GM18870 (cell line): ENCODE measurements at regions not wholly inside any gene's neighbourhood (a gene's known extent, or its start where the extent isn't known, plus 50 kb on each side); places are given as distances from the start of the nearest gene placed in this dataset.
A peak's percentile ranks its signal among the peaks of the same experiment; 100 is the strongest.

Experiments used
- ATAC-seq: cut with Tn5 transposase; IDR thresholded peaks from one replicate; pipeline ENCODE4 v1.9.1; 2021; ENCODE audit warnings: moderate library complexity; ENCODE audit not compliant: unreplicated experiment

DNA sequence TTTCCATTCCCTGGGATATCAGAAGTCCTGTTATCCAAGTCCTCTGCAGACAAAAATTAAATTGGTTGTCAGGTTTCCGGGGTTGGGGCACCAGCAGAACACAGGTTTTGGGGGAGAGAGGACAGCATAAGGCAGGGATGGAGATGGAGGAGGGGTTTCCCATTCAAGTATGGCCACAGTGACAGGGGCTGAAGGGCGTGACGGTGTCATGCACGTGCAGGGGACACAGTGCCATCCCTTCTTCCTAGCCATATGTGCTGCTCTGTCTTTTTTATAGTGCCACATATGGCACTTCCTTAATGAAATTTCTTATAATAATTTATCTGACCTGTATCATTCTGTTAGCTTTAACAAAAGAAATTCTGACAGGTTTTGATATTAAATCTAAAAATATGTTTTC lies 259.2 kb downstream of the PTEN start:
- ATAC-seq: no peak

DNA sequence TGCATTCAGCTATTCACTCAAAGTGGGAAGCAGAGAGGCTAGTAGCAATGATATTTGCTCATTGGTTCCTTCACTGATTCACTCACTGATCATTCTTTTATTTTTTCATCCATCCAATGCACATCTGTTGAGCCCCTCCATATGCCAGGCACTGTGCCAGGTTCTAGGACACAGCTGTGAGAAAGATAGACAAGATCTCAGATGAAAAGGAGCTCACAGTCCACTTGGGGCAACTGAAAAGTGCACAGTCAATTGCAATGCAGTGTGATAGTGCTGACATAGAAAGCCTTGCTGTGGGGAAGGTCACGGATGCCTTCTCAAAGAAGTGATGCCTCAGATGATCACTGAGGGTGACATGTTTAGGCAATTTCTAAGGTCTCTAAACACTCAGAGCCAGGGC lies 262.3 kb downstream of the PTEN start:
- no peak for ATAC-seq

DNA sequence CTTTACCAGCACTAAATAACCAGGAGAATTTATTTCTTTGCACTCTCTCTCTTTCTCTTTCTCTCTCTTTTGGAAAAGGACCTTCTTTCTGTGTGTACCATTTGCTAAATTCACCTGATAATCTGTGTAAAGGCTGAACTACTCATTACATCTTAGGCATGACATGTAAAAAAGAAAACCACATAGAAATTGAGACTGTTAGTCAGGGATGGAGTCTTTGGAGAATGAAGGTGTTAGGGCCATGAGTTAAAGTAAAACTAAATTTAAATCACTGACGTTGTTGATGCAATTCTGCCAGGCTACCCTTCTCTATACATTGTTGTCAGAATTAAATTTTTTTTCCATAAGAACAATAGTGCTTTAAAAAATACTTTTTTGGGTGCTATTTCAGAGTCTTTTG lies 263.3 kb downstream of the PTEN start:
- ATAC-seq: no peak

DNA sequence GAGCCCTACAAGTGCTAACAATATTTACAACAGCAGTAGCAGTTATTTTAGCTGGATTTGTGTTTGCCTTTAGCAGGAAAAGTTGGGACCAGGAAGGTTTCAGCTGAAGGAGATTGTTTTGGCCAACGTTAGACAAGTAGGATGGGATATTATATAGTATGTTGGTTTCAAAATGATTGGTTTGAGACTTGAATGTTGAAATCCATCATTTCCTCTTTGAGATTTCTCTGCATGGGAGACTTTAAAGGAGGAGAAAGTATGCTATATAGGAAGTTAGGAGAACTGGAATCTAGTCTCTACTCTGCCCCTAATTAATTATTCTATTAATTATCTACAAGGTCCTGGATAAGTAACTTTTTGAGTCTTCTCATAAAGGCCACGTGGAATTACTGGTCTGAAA lies 263.8 kb downstream of the PTEN start:
- no peak for ATAC-seq

DNA sequence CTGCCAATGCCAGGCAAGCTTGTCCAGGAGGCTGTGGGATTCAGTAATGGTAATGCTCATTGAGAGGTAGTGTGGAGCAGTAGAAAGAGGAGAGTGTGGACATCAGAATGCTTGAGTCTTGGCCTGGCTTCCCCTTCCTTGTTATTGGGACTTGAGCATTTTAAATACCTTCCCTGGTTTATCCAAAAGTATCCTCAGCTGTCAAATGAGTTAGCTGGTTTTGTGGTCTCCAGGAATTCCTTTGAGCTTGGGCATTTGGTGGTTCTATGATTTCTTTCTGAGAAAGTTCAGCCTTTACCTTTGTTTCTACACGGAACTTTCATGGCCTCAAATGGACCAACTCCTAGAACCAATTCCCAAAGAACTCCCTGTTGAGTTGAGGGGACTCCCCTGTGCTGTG lies 264.3 kb downstream of the PTEN start:
- ATAC-seq: no peak

DNA sequence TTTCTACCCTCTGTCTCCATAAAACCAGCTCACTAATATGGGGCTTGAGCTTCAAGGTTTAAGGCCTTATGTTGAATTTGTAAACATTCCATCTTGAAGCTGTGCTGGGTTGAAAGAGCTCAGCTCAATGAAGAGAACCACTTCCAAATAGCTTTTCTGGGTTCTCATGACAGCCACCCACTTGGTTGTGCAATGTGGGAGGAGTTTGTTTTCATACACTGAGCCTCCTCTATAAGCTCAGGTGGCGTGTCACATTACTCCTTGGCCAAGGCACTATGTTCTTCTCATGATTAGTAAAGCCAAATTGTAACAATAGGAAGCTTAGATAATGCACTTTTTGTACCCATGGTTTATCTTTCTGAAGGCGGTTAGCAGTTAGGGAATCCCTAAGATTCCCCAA lies 265.6 kb downstream of the PTEN start:
- ATAC-seq: no peak

DNA sequence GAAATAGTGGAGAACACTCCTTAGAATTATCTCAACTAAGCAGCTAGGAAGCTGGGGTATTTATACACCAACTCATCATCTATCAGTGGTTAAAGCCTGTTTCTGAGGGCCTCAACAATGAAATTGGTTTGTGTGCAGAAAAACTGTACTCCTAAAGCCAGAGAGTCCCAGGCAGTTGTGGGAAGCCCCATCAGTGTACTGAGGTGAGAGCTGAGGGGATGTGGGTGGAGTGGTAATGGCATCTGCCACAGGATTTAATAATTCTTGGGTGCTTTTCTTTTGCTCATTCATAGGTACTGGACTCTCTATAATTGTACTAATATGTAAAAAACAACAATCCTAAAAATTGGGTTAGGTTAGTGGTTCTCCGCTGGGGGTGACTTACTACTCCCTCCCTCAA lies 267.5 kb downstream of the PTEN start:
- ATAC-seq: no peak

DNA sequence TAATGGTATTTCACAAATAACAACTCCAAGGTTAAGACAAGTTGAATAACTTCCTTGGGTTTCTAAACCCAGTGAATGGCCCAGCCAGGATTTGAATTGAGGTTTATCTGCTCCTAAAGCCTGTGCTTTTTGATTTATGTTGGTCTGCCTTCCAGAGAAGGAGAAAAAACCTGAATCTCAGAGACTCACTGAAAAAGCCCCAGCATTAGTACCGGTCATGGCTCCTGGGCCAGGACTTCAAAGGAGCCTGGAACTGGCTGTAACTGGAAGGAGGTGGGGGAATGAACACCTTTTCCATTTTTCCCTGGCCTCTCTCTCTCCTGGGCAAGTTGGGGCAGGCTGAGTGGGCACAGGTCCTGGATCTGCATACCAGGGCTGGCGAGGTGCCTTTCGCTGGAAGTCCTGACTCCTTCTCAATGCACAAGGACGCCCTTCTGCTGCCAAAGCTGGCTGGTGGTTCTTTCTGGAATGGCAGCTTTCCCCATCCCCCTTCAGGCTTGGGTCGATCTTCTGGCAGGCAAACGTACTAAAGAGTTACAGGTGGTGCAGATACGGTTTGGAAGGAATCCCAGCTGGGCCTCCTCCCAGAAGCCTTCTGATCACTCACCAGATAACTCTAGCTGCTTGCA lies 268.2 kb downstream of the PTEN start:
- no peak for ATAC-seq

DNA sequence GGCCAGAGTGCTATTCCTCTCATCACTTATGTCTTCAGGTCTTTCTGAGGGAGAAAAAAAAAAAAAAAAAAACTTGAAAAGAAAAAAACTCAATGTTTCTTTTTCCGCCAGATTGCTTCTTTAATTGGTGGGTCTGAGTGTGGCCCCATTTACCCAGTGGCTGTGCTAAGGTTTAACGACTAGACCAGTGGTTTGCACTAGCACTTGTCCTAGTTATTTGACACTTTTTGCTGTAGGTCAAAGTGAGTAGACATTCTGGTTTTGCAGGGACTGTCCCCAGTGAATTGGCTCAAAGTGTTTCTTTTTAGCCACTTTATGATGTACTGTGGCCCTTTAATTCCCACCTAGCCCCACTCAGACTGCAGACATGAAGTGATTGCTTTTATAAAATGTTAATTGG lies 273.3 kb downstream of the PTEN start:
- no peak for ATAC-seq

DNA sequence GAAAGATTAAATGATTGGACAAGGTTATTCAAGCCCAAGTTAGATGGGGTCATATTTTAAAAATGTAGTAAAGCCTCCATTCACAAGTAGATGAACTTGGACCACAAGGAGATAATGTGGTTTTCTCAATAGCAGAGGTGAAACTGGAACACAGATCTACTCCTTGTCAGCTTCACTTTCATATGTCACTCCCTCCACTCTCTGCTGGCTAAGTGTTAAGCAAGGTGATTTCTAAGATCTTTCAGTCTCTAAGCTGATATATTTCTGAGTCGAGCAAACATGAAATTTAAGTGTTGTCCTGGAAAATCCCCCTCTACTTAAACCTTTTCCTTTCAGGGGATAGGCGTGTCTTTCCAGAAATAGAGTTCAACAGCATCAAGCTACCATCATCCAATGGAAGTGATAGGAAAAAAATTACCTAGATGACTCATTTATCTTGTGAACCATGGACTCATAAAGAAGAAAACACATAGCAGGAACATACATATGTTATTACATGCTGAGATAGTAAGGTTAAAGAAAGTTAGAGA lies 275.0 kb downstream of the PTEN start:
- ATAC-seq: peak; percentile 88

DNA sequence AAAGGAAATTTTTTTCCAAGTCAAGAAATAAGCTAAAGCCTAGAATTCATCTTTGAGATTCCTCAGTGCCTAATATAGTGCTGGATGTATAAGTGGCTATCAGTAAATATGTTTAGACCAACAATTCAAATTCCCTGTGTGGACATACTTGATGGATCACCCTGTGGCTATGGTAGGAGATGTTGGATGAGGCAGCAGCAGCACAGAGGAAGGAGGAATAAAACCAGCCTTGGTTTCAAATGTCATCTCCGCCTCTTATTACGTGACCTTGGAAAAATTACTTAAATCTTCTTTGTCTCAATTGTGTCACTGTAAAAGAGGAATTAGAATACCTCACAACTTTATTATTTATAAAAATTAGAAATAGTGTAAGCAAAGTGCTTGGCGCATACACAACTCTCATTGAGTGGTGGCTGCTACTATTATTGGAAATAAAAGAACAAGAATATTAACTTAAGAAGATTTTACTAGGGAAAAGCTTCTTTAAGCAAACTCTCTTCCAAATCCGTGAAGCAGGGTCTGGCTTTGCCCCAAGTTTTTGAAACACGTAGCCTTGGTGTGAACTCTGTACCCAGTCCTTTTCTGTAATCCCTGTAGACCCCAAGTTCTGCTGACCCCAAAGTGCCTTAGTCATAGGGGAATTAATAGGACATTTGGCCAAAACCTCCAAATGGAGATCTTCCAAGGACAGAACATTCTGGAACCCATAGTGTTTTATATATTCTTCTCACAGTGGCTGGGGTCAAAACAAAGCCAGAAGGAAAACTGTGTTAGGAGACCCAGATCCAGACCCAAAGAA lies 283.8 kb downstream of the PTEN start:
- no peak for ATAC-seq

DNA sequence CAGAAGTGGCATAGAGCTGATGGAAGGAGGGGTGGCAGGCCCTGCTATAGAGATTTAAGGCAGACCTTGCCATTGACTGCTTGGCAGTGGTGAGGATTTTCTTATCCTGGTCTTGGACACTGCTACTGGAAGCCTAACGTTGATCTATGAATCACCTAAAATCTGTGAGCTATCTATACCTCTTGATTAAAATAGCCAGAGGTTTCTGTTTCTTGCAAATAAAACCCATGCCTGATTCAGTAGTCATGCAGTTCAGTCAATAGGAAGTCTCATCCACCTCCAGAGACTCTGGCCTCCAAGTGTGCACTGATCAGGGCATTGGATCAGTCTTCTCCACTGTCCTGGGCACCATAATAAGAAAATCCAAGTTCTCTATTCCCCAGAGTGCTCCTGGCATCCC lies 286.5 kb downstream of the PTEN start:
- ATAC-seq: no peak

DNA sequence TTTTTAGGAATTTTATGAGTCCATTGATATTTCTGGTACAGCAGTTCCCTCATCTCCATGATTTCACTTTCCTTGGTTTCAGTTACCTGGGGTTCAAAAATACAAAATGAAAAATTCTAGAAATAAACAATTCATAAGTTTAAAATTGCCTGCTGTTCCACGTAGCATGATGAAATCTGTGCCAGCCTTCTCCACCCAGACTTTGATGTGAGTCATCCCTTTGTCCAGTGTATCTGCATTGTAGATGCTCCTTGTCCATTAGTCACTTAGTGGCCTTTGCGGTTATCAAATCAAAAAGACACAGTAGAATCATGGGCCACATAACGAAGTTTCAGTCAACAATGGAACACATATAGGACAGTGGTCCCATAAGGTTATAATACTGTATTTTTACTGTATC lies 286.9 kb downstream of the PTEN start:
- no peak for ATAC-seq

DNA sequence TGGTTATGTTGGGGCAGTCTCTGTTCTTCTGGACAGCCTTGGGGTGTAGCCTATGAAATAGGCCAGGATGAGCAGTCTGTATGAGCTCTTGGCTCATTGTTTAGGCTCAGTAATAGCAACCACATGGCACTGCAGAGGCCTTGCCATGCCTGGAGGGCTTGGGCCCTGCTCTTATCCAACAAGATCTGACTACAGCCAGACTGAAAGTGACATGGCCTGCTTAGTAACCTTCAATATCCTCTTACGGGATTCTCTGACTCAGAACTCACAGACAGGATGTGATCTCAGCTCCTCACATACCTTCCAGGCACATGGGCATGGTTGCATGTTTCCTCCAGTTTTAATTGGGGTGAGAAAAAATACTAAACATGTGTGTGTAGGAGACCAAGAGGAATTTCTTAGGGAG lies 289.3 kb downstream of the PTEN start:
- ATAC-seq: peak; percentile 90

DNA sequence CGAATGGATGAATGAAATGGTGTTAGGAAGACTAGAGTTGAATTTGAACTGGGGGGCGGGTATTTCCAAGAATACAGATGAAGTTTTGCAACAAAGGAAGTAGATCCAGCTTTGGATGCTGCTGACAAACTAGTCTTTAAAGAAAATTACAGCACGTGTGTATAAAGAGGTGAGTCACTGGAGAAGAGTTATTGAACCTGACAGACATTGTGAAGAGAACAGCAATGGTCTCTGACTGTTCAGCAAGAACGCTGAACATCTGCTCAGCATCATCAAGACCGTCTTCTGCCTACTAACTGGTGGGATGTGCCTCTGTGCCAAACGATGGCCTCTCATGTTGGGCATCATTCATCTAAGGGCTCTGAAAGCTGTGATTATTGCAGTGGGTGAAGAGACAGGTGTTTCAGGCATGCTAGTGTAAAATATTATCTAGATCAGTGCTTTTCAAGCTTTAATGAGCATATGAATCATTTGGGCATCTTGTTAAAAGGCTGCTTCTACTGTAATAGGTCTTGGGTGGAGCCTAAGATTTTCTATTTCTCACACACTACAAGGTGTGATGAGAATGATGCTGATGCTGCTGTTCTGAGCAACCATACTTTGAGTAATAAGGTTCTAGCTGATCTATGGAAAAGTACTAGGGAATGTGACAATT lies 291.3 kb downstream of the PTEN start:
- no peak for ATAC-seq

DNA sequence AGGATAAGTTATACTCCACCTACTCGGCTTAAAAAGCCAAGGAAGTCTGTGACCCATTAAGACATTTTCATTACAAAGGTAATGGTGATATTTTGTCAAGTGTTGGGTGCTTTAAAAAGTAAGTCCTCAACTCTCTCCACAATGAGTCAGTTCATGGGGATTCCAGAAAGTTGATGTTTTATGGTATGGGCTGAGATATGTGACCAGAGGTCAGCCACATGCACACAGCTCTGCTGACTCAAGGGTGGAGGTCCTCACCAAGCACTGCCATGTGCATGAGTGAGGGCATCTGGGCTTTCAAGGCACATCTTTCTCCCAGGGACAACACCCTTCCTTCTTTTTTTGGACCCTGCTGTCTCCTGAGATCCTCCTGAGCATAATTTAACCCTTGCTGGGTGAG lies 292.9 kb downstream of the PTEN start:
- ATAC-seq: no peak

DNA sequence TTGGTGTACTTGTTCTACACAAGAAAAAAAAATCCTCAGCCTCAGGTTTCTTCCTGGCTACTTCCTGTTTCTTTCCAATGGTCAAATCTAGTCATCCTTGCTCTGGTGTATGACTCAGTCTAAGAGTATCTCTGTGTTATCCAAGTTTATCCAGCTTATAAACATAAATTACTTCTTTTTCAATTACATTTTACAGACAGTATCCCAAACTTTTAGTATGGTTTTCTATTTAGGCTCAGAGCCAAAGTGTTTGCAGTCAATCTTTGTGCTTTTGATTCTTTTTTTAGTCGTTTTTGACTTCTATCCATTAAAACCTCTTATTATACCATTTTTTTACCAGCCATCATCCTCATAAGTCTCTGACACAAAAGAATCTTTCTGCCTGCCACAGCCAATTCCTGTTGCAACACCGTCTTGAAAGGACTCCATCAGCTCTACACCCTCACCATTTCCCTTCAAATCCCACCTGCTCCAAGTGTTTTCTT lies 294.6 kb downstream of the PTEN start:
- ATAC-seq: no peak

DNA sequence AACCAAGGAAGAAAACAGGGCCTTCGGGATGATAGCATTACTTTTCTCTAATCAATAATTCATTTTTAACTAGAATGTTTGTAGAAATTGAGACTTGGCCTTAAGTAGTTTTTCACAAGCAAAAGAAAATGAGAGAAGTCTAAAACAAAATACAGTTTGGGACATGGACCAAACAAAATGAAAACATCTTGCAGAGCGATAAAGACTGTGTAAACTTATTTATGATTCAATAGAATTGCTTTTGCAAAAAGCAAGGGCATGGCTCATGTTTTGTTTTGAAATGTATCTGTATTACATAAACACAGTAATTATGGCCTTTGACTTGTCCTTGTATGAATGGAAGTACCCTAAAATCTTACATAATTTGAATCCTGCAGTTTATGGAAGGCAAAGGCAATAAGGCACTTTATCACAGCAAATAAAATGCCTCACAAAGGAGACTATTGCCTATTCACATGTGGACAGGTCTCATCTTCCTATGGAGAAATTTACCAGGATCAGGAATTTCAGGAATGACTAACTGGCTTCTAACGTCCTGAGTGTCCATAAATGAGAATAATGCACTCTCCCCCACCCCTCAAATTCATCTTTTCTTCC lies 295.2 kb downstream of the PTEN start:
- no peak for ATAC-seq

DNA sequence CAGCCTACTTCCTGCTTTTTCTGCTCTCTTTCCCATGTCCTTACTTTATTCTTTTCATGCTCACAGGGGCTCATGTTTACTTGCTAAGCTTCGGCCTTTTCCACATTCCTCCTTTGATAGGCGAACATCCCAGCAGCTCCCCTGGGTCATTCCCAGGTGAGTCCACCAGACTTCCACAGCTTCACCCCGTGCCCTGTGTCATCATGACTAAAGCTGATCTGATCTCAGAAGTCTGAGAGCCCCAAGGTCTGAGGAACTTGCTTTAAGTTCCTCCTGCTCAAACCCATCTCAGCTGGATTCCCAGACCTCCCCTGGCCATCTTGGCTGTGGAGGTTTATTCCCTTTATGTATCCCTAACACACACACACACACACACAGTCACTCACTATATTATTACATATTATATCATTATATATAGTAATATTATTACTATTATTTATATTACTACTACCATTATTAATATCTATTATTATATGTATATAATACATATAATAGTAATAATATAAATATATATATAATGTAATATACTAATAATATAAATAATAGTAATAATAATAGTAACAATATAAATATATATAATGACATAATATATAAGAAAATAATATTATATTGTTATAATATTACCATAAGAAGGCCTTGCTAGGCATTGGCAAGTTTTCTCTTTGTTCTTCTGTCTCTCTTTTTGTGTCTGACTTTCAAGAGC lies 295.9 kb downstream of the PTEN start:
- no peak for ATAC-seq

DNA sequence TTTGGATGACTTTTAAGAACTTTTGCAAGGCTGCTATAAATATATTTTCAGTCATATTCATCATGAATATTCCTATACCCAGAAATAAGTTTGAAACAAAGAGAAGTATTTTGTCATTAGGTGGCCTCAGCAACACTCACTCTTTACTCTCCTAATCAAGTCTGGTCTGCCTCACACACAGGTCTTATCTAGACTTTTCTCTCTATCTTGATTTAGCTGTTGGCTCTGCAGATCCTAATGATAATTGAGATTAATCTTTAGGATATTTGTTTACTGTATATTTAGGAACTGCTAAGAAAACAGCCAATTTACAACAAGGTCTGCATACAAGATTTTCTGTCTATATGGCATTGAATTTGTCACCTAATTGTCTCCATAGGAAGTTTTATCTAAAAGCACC lies 297.6 kb downstream of the PTEN start:
- ATAC-seq: no peak

DNA sequence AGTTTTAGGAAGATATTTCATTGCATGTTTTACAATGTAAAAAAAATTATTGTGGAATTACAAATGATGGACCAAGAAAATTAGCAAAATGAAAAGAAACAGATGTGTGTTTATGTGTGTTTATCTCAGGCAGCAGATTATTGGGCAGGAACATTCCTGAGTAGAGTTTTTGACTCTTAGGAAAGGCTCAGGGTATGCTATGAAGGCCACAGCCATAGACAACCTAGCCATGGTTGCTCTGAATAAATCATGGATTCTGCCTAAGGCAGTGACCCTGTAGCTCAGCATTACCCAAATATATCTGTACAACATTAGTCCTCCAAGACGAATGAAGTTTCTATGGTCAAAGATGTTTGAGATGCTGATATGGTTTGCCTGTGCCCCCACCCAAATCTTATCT lies 298.3 kb downstream of the PTEN start:
- no peak for ATAC-seq
